Neuronal stem cell (in vitro differentiated cells): ENCODE measurements at regions not wholly inside any gene's neighbourhood (a gene's known extent, or its start where the extent isn't known, plus 50 kb on each side); places are given as distances from the start of the nearest gene placed in this dataset.

Experiments
- DNase-seq: peaks from one replicate; pipeline ENCODE4 v3.0.0-alpha.2; 2013; ENCODE audit warnings: low spot score
- H2AFZ ChIP-seq: one replicate; pipeline ENCODE4 v1.6.1; 2013; ENCODE audit warnings: mild to moderate bottlenecking, low read length, inconsistent platforms
- H2AK5ac ChIP-seq: 2 replicates; pipeline ENCODE4 v1.6.1; 2013; ENCODE audit warnings: low read depth, mild to moderate bottlenecking, inconsistent platforms, low read length, moderate library complexity, mixed read lengths
- H2BK120ac ChIP-seq: 2 replicates; pipeline ENCODE4 v1.6.1; 2013; ENCODE audit warnings: low read depth, mild to moderate bottlenecking, inconsistent platforms, low read length, moderate library complexity, mixed read lengths
- H2BK12ac ChIP-seq: one replicate; pipeline ENCODE4 v1.6.1; 2013; ENCODE audit warnings: low read length, inconsistent platforms
- H2BK15ac ChIP-seq: 2 replicates; pipeline ENCODE4 v1.6.1; 2013; ENCODE audit warnings: mild to moderate bottlenecking, low read length, inconsistent platforms, mixed read lengths
- H2BK5ac ChIP-seq: one replicate; pipeline ENCODE4 v1.6.1; 2013; ENCODE audit warnings: inconsistent platforms, mild to moderate bottlenecking, low read length, moderate library complexity
- H3K14ac ChIP-seq: one replicate; pipeline ENCODE4 v1.6.1; 2013; ENCODE audit warnings: low read length, inconsistent platforms
- H3K18ac ChIP-seq: 2 replicates; pipeline ENCODE4 v1.6.1; 2013; ENCODE audit warnings: low read length, inconsistent platforms
- H3K23ac ChIP-seq: 2 replicates; pipeline ENCODE4 v1.6.1; 2013; ENCODE audit warnings: low read depth, mild to moderate bottlenecking, mixed read lengths, low read length, inconsistent platforms; ENCODE audit not compliant: poor library complexity
- H3K27ac ChIP-seq: replicated peaks from 3 replicates; pipeline ENCODE4 v1.5.1; 2013; ENCODE audit warnings: low read length, inconsistent platforms
- H3K27me3 ChIP-seq, 3 experiments: 2 replicates each; pipeline ENCODE4 v1.6.1; 2013; ENCODE audit warnings: low read length in 3 of 3, mild to moderate bottlenecking in 2 of 3, inconsistent platforms in 1 of 3, low read depth in 1 of 3, mixed read lengths in 1 of 3, moderate library complexity in 1 of 3; ENCODE audit not compliant: control insufficient read depth in 3 of 3, insufficient read depth in 3 of 3
- H3K36me3 ChIP-seq, 2 donors: replicated peaks in 1 of 2; 2 replicates each; pipeline ENCODE4 v1.6.1; 2013; ENCODE audit warnings: low read length in 2 of 2; ENCODE audit not compliant: control insufficient read depth in 2 of 2, insufficient read depth in 2 of 2
- H3K4ac ChIP-seq: 2 replicates; pipeline ENCODE4 v1.6.1; 2013; ENCODE audit warnings: inconsistent platforms, mild to moderate bottlenecking, low read length, moderate library complexity
- H3K4me1 ChIP-seq, 2 donors: 1 replicate in 1 of 2; 2 replicates in 1 of 2; pipeline ENCODE4 v1.6.1; 2013; ENCODE audit warnings: low read length in 2 of 2, low read depth in 1 of 2; ENCODE audit not compliant: control insufficient read depth in 2 of 2, insufficient read depth in 1 of 2
- H3K4me2 ChIP-seq: one replicate; pipeline ENCODE4 v1.6.1; 2013; ENCODE audit warnings: mild to moderate bottlenecking, low read length, inconsistent platforms; ENCODE audit not compliant: insufficient read depth, poor library complexity, severe bottlenecking
- H3K4me3 ChIP-seq, 2 donors: 2 replicates each; pipeline ENCODE4 v1.5.1; 2013; ENCODE audit warnings: low read length in 2 of 2, mild to moderate bottlenecking in 2 of 2, inconsistent platforms in 1 of 2, moderate library complexity in 1 of 2
- H3K79me1 ChIP-seq: one replicate; pipeline ENCODE4 v1.6.1; 2013; ENCODE audit warnings: low read depth, mild to moderate bottlenecking, inconsistent platforms, low read length, moderate library complexity
- H3K9ac ChIP-seq: one replicate; pipeline ENCODE4 v1.6.1; 2013; ENCODE audit warnings: mild to moderate bottlenecking, low read depth, low read length, inconsistent platforms; ENCODE audit not compliant: poor library complexity
- H3K9me3 ChIP-seq, 2 donors: replicated peaks in 1 of 2; 2 replicates each; pipeline versions ENCODE3 to v1.6.1; 2013; ENCODE audit warnings: low read length in 2 of 2, mild to moderate bottlenecking in 2 of 2, inconsistent platforms in 1 of 2, low read depth in 1 of 2, mixed read lengths in 1 of 2, moderate library complexity in 1 of 2; ENCODE audit not compliant: control insufficient read depth in 2 of 2, insufficient read depth in 1 of 2
- H4K8ac ChIP-seq: one replicate; pipeline ENCODE4 v1.6.1; 2013; ENCODE audit warnings: low read depth, mild to moderate bottlenecking, inconsistent platforms, low read length, moderate library complexity
- H4K91ac ChIP-seq: one replicate; pipeline ENCODE4 v1.6.1; 2013; ENCODE audit warnings: low read length, low read depth, mild to moderate bottlenecking, inconsistent platforms; ENCODE audit not compliant: poor library complexity
- WGBS, 2 donors: extraction: QIAGEN DNeasy Blood & Tissue Kit; methylation state at CpG; one replicate each; pipeline ENCODE4 v1.1.7; 2013; ENCODE audit warnings: missing lambda C conversion rate in 2 of 2, mixed read lengths in 1 of 2; ENCODE audit not compliant: insufficient read length in 2 of 2, insufficient replicate concordance in 1 of 2; ENCODE audit errors: extremely low coverage in 2 of 2; 5-methylcytosine and 5-hydroxymethylcytosine counted together

- Histone ChIP-seq H2AK5ac (no peak overlapping the region), H3K4me2 (no peak overlapping the region), H2BK12ac (no peak overlapping the region), H3K9ac (no peak overlapping the region), H2BK15ac (no peak overlapping the region), H3K14ac (no peak overlapping the region), H3K27me3 (no peaks in the 10 kb centered on the region), H3K4ac (no peak overlapping the region), H3K9me3 (no peaks in the 10 kb centered on the region), H2AFZ (no peak overlapping the region), H3K23ac (no peak overlapping the region), H3K4me3 (no peak overlapping the region), H2BK5ac (no peak overlapping the region), H3K4me1 (no peaks in the 10 kb centered on the region), H2BK120ac (no peak overlapping the region), H3K36me3 (no peaks in the 10 kb centered on the region), H4K91ac (no peak overlapping the region), H3K79me1 (no peaks in the 10 kb centered on the region), H3K27ac (no peak overlapping the region), H4K8ac (no peak overlapping the region), H3K18ac (no peak overlapping the region)
- no peak for DNase-seq
- WGBS, 2 donors: no CpG with 5 or more reads among the region's 6 CpGs
These were observed 290.0 kb upstream of the RUNX1 start for GRCh38 chr21:35338881-35339632.

- H3K18ac ChIP-seq: no peak overlapping the region
- no peak overlapping the region for H2BK12ac ChIP-seq
These were observed 289.2 kb upstream of the RUNX1 start for GRCh38 chr21:35338281-35338680.

DNA sequence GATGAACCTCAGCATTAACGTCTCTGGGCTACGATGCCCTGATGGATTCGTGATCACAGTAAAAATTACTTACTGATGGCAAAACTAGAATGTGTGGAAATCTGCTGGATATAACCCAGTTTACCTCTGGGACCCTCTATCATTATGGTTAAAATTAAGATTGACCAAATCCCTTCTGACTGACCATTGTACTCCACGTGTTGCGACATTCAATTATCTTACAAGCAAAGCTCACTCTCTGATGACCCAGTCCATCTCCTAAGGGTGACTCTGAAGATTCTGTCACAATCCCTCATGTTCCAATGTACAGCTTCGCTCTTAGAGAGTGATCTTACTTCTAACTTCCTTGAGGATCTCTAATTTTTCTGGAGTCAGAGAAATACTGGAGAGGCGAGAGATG lies 288.5 kb upstream of the RUNX1 start:
- H2BK15ac ChIP-seq: no peak overlapping the region
- DNase-seq: no peak
- H3K9ac ChIP-seq: no peak overlapping the region
- no peak overlapping the region for H3K4me3 ChIP-seq
- H3K18ac ChIP-seq: no peak overlapping the region
- H2AFZ ChIP-seq: no peak overlapping the region
- no peak overlapping the region for H2BK120ac ChIP-seq
- H2BK12ac ChIP-seq: no peak overlapping the region
- H3K27ac ChIP-seq: no peak overlapping the region
- H3K4me2 ChIP-seq: no peak overlapping the region
- no peaks in the 10 kb centered on the region for H3K27me3 ChIP-seq
- H2BK5ac ChIP-seq: no peak overlapping the region
- H3K4ac ChIP-seq: no peak overlapping the region
- no CpG with 5 or more reads among the region's 7 CpGs for WGBS, 2 donors
- H3K23ac ChIP-seq: no peak overlapping the region
- no peak overlapping the region for H4K91ac ChIP-seq
- H2AK5ac ChIP-seq: no peak overlapping the region
- no peaks in the 10 kb centered on the region for H3K36me3 ChIP-seq
- no peaks in the 10 kb centered on the region for H3K79me1 ChIP-seq
- no peaks in the 10 kb centered on the region for H3K9me3 ChIP-seq
- H3K4me1 ChIP-seq: no peaks in the 10 kb centered on the region
- H3K14ac ChIP-seq: no peak overlapping the region
- no peak overlapping the region for H4K8ac ChIP-seq

More at GRCh38 chr21:35338281-35338680, 289.2 kb upstream of the RUNX1 start:
- no peak overlapping the region for H3K27ac ChIP-seq
- H3K27me3 ChIP-seq: no peaks in the 10 kb centered on the region
- H3K23ac ChIP-seq: no peak overlapping the region
- H4K8ac ChIP-seq: no peak overlapping the region
- no peak overlapping the region for H2BK15ac ChIP-seq
- H3K4me3 ChIP-seq: no peak overlapping the region
- H2AK5ac ChIP-seq: no peak overlapping the region
- no peak overlapping the region for H2BK5ac ChIP-seq
- H3K14ac ChIP-seq: no peak overlapping the region
- WGBS, 2 donors: no CpG with 5 or more reads among the region's 1 CpG
- H3K9me3 ChIP-seq: no peaks in the 10 kb centered on the region
- H4K91ac ChIP-seq: no peak overlapping the region
- H3K9ac ChIP-seq: no peak overlapping the region
- no peaks in the 10 kb centered on the region for H3K4me1 ChIP-seq
- H3K4me2 ChIP-seq: no peak overlapping the region
- no peak overlapping the region for H2AFZ ChIP-seq
- H3K36me3 ChIP-seq: no peaks in the 10 kb centered on the region
- no peak overlapping the region for H3K4ac ChIP-seq
- H2BK120ac ChIP-seq: no peak overlapping the region
- DNase-seq: no peak
- H3K79me1 ChIP-seq: no peaks in the 10 kb centered on the region

- Histone ChIP-seq H4K8ac (no peak overlapping the region), H3K18ac (no peak overlapping the region), H2AFZ (no peak overlapping the region), H3K4ac (no peak overlapping the region), H3K23ac (no peak overlapping the region), H2BK12ac (no peak overlapping the region), H3K27me3 (no peaks in the 10 kb centered on the region), H3K14ac (no peak overlapping the region), H2BK15ac (no peak overlapping the region), H2BK120ac (no peak overlapping the region), H3K4me3 (no peak overlapping the region), H2AK5ac (no peak overlapping the region), H3K79me1 (no peaks in the 10 kb centered on the region), H3K27ac (no peak overlapping the region), H3K36me3 (no peaks in the 10 kb centered on the region), H3K9ac (no peak overlapping the region), H3K4me1 (no peaks in the 10 kb centered on the region), H3K4me2 (no peak overlapping the region), H3K9me3 (no peaks in the 10 kb centered on the region), H2BK5ac (no peak overlapping the region), H4K91ac (no peak overlapping the region)
- WGBS, 2 donors: no CpG with 5 or more reads among the region's 2 CpGs
- DNase-seq: no peak
These were observed 287.4 kb upstream of the RUNX1 start for GRCh38 chr21:35336534-35336933.
